ENCODE measurements at regions not wholly inside any gene's neighbourhood (a gene's known extent, or its start where the extent isn't known, plus 50 kb on each side); places are given as distances from the start of the nearest gene placed in this dataset.

- TF ChIP-seq CTCF (IDR thresholded peaks at IDR 0.05) (no peak), POLR2A (IDR thresholded peaks at IDR 0.05) (no peak)
Observed at GRCh38 chr5:39605145-39605544, 180.4 kb upstream of the DAB2 start.

Measured in testis (tissue), 2 donors.